GM18861 (cell line): ENCODE measurements at regions not wholly inside any gene's neighbourhood (a gene's known extent, or its start where the extent isn't known, plus 50 kb on each side); places are given as distances from the start of the nearest gene placed in this dataset.

Experiments used
- ATAC-seq: cut with Tn5 transposase; IDR thresholded peaks from one replicate; pipeline ENCODE4 v1.9.1; 2021; ENCODE audit not compliant: unreplicated experiment

GRCh38 chr7:26046150-26046549 lies 105.8 kb upstream of the NFE2L3 start:
- no peak for ATAC-seq

DNA sequence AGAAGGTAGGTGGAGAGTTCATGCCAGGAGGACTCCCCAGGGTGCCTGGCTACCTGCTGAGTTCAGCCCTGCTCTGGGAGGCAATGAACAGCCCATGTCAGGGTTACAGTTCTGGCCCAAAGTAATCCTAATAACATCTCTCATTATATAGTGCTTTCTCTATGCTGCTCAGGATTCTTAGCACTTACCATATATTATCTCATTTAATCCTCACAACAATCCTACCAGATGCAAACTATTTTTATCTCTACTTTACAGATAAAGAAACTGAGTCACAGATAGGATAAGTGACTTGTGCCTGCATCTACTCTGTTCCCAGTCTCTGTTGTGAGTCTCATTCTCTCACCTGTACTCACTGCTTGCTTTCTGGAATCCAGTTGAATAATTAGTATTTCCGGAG lies 105.1 kb upstream of the NFE2L3 start:
- no peak for ATAC-seq

DNA sequence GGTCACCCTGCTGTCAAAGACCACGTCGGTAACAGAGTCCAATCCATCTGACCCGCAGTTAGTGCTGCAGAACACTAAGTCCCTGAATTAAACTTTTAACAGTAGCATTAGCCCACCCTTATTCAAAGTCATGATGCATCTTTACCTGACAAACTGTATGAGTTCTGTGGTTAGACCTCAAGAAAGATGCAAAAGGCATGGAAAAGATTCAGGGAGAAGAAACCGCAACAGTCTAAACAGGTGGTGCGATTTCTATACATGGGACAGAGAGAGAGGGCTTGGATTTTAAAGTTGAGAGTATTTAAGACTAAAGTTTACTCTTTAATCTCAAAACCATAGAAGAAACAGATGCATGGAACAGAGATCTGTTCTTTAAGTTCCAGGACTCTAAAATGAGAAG lies 103.3 kb upstream of the NFE2L3 start:
- ATAC-seq, result no peak

DNA sequence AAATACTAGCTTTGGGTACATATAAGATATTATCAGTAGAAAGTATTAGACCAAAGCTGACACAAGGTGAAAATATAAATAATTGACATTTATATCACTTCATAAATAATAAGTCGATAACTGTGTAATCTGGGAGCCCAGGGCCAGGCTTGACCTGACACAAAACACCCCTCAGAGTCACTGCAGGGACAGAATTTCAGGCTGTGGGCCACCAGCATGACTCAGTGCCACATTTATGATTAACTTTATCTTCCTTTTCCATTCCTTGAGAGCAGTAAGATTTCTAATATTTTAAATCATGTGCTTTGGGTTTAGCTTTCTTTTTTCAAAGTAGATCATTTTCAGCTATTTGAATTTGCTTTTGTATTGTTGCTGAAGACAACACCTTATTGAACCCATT lies 102.9 kb upstream of the NFE2L3 start:
- ATAC-seq, result no peak

DNA sequence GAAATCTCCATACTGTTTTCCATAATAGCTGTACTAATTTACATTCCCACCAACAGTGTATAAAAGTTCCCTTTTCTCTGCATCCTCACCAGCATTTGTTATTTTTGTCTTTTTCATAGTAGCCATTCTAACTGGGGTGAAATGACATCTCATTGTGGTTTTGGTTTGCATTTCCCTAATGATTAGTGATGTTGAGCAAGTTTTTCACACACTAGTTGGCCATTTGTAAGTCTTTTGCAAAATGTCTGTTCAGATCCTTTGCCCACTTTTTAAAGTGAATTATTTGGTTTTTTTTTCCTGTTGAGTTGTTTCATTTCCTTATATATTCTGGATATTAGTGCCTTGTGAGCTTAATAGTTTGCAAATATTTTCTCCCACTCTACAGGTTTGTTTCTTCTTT lies 101.0 kb upstream of the NFE2L3 start:
- no peak for ATAC-seq

- no peak for ATAC-seq
These were observed 99.3 kb upstream of the NFE2L3 start for GRCh38 chr7:26052706-26053105.

DNA sequence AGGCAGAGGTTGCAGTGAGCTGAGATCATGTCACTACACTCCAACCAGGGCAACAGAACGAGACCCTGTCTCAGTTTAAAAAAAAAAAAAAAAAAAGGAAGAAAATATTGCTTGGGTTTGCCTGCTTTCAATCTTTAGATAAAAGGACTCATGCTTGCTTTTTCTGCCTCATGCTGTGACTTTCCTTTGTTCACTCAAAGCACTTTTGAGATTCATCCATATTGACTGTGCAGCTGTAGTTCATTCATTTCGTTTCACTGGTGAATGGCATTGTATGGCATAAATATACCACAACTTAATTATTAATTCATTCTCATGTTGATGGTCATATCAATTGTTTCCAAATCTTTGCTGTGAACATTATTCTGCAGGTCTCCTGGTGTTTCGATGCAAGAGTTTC lies 97.6 kb upstream of the NFE2L3 start:
- no peak for ATAC-seq

- no peak for ATAC-seq
These were observed 96.8 kb upstream of the NFE2L3 start for GRCh38 chr7:26055241-26055640.

- no peak for ATAC-seq
These were observed 91.0 kb upstream of the NFE2L3 start for GRCh38 chr7:26060733-26061677.

DNA sequence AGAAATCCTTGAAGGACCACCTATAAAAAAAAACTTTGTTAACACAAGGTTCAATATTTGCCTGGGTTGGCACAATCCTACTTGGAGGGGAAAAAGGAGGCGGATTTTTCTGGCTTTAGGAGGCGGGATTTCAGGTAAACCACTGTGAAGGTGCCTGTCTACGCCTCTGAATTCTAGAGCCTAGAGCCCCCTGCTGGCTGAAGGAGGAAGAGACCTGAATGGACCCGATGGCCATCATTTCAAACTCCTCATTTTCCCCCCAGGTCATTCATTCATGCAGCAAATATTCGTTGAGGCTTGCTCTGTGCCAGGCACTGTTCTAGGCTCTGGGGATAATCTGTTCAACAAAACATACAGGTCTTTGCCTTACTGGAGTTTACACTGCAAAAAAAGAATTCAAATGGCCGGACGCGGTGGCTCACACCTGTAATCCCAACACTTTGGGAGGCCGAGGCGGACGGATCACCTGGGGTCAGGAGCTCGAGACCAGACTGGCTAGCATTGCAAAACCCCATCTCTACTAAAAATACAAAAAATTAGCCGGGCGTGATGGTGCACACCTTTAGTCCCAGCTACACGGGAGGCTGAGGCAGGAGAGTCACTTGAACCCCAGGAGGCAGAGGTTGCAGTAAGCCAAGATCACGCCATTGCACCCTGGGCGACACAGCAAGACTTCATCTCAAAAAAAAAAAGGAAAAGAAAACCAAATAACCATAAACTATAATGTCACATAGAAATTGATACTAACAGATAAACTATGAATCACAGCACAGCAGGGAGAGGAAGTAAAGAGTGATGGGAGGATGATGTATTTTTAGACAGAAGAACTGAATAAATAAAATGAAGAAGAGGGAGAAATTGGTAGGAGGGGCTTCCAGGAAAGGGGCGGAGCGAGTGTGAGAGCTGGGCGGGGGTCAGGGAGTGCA lies 90.1 kb upstream of the NFE2L3 start:
- no peak for ATAC-seq

DNA sequence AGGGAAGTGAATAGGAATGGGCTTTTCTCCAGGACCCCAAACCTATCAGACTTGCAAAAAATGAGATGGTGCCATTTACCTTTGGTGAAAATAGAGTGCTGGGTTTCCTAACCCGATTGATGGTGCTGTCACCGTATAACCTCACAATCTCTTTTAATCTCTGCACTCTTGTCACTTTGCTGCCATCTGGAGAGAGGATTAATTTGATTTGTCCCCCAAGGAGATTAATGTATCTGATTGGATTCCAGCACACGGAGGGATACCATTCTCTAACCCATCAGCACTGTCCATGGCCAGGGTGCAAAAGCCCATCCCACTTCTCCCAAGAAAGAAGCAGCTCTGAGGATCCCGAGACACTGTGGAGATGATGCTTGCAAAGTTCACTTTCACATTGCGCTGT lies 86.3 kb upstream of the NFE2L3 start:
- no peak for ATAC-seq

- ATAC-seq, result no peak
These were observed 85.3 kb upstream of the NFE2L3 start for GRCh38 chr7:26066736-26067135.

DNA sequence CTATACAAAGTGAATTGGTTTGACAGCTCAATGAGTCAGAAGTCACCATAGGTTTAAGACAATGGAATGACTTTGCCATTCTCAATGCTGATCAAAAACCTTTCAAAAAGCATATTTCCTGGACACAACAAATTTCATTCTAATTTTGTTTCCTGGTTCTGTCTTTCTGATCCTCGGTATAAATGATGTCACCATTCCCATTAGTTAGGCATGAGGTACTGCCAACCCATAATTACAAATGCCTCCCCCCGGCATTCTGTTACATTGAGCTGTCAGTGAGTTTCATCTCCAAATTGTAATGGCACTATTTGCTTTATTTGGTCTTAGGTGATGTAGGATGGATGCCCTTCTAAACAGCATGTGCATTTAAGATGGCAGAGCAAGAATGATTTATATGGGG lies 81.7 kb upstream of the NFE2L3 start:
- ATAC-seq, result no peak

DNA sequence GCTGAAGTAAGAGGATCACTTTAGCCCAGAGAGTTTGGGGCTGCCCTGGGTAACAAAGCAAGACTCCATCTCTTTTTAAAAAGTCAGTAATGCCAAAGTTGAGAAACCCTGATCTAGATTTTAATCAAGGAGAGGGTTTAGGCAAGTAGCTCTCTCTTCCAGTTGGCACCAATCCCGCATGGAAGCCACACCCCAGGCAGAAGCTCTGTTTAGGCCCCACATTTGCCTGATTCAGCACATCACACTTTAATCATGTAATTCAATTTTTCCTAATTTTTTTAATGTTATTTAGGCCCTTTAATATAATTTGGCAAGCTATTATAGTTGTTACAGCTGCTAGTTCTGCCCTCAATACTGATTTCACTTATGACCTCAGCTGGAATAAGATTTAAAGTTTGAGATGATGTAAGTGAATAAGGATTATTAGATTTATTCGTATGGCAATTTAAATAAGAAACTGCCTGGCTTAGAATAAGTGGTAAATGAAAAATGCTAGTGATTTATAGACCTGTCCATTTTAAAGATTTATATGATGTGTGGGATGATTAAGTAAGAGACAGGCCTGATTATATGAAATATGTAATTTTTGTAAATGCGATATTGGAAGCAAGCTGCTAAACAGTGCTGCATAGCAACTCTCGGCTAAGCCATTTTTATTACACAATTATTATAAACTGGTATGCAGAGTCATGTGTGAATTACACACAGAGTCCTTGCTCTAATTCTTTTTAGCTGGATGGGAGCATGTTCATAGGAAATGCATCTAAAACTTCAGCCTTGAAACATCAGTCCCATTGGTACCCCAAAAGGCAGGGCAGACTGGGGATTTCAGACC lies 80.2 kb upstream of the NFE2L3 start:
- ATAC-seq, result no peak

DNA sequence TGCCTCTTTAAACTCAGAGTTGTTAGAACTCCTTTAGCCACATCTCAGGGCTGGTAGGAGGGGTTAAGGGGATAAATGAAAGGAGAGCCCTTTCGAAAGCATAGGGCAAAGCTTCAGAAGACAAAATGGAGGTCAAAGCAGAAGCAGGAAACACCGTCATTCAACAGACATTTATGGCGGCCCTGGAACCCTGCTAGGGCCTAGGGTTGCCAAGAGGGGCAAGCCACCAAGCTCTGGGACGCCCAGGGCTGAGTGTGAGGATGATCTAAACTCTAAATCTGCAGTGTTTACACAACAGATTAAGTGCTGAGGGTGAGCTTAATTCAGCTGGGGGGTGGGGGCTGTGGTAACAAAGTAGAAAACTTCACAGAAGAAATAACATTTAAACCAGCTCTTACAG lies 79.0 kb upstream of the NFE2L3 start:
- ATAC-seq, result no peak

DNA sequence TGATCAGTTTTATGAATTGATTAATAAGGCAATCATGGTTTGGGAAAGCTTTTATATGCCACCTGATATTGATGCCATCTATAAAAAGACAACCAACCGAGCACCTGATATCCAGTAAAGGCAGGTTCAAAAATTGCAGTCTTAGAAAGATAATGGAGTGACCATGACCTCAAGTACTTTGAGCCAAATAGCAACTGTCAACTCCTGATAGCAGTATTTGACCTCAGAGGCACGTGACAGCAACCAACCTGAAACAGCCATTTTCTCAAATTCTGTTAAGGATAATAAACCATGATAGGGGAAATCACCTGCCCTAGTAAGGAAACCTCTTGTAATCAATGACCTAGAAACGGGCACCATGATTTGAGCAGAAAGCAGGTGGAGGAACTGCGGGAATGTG lies 77.1 kb upstream of the NFE2L3 start:
- ATAC-seq, result no peak

DNA sequence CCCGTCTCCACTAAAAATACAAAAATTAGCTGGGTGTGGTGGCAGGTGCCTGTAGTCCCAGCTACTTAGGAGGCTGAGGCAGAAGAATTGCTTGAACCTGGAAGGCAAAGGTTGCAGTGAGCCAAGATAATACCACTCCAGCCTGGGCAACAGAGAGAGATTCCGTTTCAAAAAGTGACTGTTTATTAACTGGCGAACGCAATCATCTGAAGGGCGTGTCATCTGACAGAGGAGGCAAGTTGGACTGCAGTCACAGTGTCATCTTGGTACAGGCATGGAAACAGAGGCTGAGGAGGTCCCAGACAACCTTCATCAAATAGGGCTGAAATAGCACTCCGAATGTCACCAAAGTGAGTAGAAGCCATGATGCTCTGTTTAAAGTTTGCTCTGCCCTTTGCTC lies 75.3 kb upstream of the NFE2L3 start:
- no peak for ATAC-seq

- peak; percentile 87 for ATAC-seq
These were observed 73.3 kb upstream of the NFE2L3 start for GRCh38 chr7:26078437-26079336.

- no peak for ATAC-seq
These were observed 70.4 kb upstream of the NFE2L3 start for GRCh38 chr7:26081638-26082037.

DNA sequence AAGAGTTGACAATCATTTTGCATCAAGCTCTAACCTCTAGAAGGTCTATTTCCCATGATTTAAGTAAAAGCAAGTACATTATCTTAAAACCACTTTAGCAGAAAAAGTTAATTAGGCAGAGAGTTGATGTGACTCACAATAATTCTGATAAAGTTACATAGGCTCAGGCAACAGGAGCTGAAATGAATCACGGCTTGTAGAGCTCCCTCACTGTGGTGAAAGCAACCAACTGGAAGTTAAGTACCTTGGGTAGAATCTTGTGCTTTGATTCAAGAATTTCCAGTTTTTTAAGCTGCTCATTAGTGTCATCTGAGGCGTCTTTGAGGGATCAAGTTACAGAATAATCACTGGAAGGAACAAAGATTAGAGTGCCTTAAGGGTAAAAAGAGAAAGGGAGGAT lies 68.9 kb upstream of the NFE2L3 start:
- ATAC-seq, result no peak
